HG02981 (cell line): ENCODE measurements at regions not wholly inside any gene's neighbourhood (a gene's known extent, or its start where the extent isn't known, plus 50 kb on each side); places are given as distances from the start of the nearest gene placed in this dataset.

Experiments
- ATAC-seq: cut with Tn5 transposase; IDR thresholded peaks from one replicate; pipeline ENCODE4 v1.9.1; 2021; ENCODE audit warnings: mild to moderate bottlenecking, moderate library complexity; ENCODE audit not compliant: unreplicated experiment

DNA sequence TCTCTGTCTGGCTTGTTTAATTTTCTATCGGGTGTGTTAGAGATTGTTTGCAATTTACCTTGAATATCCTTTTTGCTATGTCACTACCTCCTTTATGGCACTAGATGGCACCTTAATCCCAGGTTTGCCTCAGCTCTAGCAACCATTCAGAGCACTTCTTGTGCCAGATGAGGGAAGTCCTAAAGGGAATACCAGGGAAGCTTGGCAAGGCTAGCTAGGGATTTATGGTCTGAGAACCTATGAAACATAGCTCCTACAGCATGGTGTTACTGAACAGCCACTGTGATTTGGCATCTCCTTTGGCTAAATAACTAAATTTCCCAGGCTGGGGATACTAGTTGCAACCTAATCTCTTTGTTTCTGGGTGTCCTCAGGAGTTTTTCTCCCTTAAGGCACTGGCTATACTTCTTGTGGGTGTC lies 69.0 kb upstream of the VOPP1 start:
- ATAC-seq: peak; percentile 82

DNA sequence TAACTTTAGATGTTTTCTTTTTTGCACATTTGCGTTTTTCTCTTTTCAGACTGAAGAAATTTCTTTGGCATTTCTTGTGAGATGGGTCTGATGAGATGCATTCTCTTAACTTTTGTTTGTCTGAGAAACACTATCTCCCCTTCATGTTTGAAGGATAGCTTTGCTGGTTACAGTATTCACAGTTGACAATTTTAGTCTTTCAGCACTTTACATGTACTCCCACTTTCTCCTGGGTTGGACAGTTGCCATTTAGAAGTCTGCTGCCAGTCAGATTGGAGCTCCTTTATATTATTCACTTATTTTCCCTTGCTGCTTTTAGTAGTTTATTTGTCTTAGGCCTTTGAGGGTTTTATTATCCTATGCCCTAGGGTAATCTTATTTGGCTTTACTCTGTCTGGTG lies 67.3 kb upstream of the VOPP1 start:
- ATAC-seq: no peak

DNA sequence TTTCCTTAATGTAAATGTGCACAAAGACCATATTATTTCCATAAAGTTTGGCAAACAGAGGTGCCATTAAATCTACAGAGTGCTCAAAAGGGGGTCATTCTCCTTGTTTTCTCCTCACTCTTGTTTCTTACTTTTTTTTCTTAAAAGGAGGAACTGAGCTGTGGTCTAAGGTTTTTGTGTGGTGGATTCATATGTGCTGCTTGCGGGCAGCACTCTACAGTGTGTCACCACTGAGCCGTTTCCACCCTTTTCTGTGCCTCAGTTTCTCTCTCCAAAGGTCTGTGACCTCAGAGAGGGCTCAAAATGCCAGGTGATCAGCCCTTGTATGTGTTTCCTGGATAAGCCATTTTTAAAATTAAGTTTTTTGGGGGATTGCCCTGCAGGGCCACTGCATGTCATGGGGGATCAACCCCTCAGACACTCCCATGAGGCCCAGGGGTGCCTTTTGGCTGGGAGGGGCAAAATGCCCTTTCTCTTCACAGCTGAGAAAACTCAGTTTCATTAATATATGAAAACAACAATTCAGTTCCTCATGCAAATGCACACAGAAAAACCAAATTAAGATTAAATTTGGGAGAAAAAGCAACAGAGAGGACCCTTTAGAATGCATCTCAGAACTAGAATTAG lies 56.9 kb upstream of the VOPP1 start:
- no peak for ATAC-seq

DNA sequence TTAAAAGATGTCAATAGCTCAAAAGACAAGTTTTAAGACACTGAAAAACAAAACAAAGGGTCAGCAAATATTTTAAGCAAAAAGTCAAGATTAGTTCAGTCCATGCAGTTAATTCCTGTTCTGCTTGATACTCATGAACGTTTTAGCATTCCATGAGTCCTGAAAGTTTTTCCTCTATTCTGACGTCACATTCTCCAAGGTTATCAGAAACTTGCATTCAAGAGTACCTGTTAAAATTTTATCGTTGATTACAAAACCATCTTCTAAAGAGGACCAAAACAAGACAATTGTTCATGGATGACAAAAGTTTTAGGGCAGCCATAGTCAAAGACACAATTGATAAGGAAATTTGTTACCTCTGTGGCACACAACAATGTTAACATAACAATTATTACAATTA lies 52.5 kb upstream of the VOPP1 start:
- ATAC-seq: no peak

DNA sequence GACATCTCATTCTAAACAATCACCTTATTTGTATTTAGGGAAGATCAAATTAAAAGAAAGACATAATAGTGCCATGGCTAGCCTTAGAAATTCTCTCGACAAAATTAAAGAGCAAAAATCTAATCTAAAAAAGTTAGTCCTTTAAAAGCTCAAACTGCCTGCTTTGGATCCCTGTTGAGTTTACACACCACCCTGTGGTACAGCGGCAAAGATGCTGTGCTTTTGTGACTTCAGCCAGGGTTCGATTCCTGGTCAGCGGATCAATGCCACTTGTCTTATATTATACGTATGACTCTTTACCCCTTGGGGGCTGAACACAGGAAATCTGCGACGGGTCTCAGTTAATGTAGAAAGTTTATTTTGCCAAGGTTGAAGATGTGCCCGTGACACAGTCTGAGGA lies 51.3 kb upstream of the VOPP1 start:
- no peak for ATAC-seq

DNA sequence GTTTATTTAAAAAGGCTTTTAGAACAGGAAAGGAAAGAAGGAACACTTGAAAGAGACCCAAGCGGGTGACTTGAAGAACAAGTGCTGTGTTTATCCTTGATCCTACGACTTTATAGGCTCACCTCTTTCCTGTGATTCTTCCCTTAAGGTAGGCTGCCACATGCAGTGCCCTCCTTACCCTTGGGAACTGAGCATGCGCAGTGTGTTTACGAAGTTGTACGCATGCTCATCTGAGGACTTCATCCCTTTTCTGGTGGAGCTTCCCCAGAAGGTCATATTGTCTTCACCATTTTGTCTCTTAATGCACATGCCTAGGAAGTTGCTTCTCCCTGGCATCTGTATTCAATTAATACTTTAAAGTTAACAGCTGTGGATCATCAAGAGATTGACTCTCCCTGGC lies 49.9 kb upstream of the VOPP1 start:
- ATAC-seq: no peak
